Central memory CD8-positive, alpha-beta T cell (primary cell): ENCODE measurements at regions not wholly inside any gene's neighbourhood (a gene's known extent, or its start where the extent isn't known, plus 50 kb on each side); places are given as distances from the start of the nearest gene placed in this dataset.

Source experiments
- ATAC-seq: fragments of 150-1000 bp; cut with Tn5 transposase; replicated peaks from 2 replicates; pipeline ENCODE4 v1.10.0; 2022; ENCODE audit warnings: mild to moderate bottlenecking, moderate FRiP score, moderate number of reproducible peaks; ENCODE audit not compliant: poor library complexity, severe bottlenecking; ENCODE audit errors: extremely low read depth
- DNase-seq, 2 donors: peaks; one replicate each; pipeline ENCODE4 v3.0.0; 2021; ENCODE audit warnings: low spot score in 2 of 2
- H3K27ac Mint-ChIP-seq: one replicate; pipeline ENCODE4 v1.8.0; 2022; ENCODE audit warnings: low read depth, mild to moderate bottlenecking, moderate library complexity, mixed read lengths
- H3K27me3 Mint-ChIP-seq: one replicate; pipeline ENCODE4 v1.8.0; 2022; ENCODE audit warnings: mixed read lengths
- H3K36me3 Mint-ChIP-seq: one replicate; pipeline ENCODE4 v1.8.0; 2022; ENCODE audit warnings: mild to moderate bottlenecking, moderate library complexity, mixed read lengths; ENCODE audit not compliant: insufficient read depth
- H3K4me1 Mint-ChIP-seq: one replicate; pipeline ENCODE4 v1.8.0; 2022; ENCODE audit warnings: mixed read lengths
- H3K4me3 Mint-ChIP-seq: one replicate; pipeline ENCODE4 v1.8.0; 2022; ENCODE audit warnings: mild to moderate bottlenecking, moderate library complexity, mixed read lengths
- H3K9me3 Mint-ChIP-seq: one replicate; pipeline ENCODE4 v1.8.0; 2022; ENCODE audit warnings: mixed read lengths

DNA sequence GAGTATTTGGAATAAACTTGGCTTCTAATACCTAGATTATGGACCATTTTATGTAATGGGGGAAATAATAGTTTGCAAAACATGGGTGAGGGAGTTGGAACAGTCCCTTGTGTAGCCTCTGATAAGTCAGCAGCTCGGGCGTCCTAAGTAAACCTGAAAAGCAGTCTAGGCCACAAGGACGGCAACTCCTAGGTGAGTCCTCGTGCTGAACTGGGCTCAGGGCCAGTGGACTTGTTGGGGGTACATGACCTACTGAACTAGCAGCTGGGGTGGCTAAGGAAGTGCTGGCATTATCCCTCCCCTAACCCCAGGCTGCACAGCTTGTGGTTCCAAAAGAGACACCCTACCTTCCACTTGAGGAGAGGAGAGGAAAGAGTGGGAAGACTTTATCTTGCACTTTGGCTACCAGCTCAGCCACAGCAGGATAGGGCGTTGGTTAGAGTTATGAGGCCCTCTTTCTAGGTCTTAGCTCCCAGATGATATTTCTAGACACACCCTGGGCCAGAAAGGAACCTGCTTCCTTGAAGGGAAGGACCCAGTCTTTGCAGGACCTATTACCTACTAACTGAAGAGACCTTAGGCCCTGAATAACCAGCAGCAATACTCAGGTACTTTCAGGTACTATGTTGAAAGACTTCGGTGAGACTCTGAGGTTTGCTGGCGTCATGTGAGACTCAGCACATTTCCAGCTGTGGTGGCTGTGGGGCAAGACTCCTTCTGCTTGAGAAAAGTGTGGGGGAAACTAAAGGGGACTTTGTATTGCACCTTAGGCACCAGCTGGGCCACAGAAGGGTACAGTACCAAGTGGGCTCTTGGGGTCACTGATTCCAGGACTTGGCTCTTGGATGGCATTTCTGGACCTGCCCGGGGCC lies 71.0 kb downstream of the AQP4 start:
- no peak for ATAC-seq
- H3K9me3 Mint-ChIP-seq = peaks cover 24% of the 10 kb centered on the region
- H3K27me3 Mint-ChIP-seq = no peaks in the 10 kb centered on the region
- no peak overlapping the region for H3K4me3 Mint-ChIP-seq
- H3K36me3 Mint-ChIP-seq = no peaks in the 10 kb centered on the region
- DNase-seq = no peak
- no peaks in the 10 kb centered on the region for H3K4me1 Mint-ChIP-seq
- H3K27ac Mint-ChIP-seq = no peak overlapping the region

DNA sequence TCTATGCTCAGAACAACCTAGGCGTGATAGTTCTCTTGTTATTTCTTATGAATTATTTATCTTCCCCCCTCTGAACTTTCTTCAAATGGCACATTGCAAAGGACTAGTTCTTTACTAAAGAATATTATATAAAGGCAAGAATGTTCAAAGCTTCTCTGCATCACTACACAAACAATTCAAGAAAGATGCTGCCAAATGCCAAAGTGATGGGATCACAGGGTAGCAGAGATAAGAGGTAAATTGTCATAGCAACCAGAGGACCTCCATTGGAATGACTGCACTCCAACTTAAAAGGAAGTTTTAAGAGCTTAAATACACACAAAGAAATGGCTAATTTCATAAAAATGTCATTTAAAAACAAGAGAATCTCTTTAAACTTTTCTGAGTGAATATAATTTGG lies 72.8 kb downstream of the AQP4 start:
- Mint-ChIP-seq H3K4me1 (no peaks in the 10 kb centered on the region), H3K36me3 (no peaks in the 10 kb centered on the region), H3K27ac (no peak overlapping the region), H3K4me3 (no peak overlapping the region), H3K27me3 (no peaks in the 10 kb centered on the region), H3K9me3 (peaks cover 11% of the 10 kb centered on the region)
- no peak for DNase-seq
- ATAC-seq = no peak

DNA sequence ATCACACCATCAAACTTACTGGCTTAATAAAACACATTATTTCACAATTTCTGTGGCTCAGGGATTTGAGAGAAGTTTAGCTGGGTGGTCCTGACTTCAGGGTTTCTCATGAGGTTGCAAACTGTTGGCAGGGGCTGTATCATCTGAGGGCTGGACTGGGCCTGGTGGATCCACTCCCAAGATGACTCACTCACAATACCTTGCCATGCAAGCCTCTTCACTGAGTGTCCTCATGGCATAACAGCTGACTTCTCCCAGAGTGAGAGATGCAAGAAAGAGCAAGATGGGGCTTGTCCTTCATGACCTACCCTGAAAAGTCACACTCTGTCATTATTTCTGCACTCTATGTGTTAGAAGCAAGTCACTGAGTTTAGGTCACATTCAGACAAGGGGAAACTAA lies 73.8 kb downstream of the AQP4 start:
- Mint-ChIP-seq H3K4me3 (no peak overlapping the region), H3K9me3 (peaks cover 11% of the 10 kb centered on the region), H3K36me3 (no peaks in the 10 kb centered on the region), H3K27ac (no peak overlapping the region), H3K4me1 (no peaks in the 10 kb centered on the region), H3K27me3 (no peaks in the 10 kb centered on the region)
- ATAC-seq (no peak), DNase-seq (no peak)

DNA sequence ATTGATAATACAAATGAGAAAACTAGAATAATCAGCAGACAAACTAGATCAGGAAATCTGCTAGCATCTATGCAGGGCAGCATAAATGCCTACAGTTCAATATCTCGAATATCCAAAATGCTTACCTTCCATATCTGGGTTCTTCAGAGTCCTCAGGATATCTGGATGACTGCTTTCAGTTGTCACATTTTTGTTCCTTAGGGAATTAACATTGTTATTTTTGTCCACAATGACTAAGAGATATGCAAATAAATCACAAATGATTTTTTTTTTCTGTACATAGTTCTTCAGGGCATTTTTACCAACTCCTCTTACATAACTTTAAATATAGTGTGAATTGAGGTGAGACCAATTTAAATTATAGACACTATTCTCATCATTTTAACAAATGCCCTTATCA lies 80.9 kb downstream of the AQP4 start:
- Mint-ChIP-seq H3K9me3 (peaks cover 4% of the 10 kb centered on the region), H3K27ac (no peak overlapping the region), H3K4me1 (no peaks in the 10 kb centered on the region), H3K36me3 (no peaks in the 10 kb centered on the region), H3K4me3 (no peak overlapping the region), H3K27me3 (no peaks in the 10 kb centered on the region)
- no peak for DNase-seq
- no peak for ATAC-seq

DNA sequence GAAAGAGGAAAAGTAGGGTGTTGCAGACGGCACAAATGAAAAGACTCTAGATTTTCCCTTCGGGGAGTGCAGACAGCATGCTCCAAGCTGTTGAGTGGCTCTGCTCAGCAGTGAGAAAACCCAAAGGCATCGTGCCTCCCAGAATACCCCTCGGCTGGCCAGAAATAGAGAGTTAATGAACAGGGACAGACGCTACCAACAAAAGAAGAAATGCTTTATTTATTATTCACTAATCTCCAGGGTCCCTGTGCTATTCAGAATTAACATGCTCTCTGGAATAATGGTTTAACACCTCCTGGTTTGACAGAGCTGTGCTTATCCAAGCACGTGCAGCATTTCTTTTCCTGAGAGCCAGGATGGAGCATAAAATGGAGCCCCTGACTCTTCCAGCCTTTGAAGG lies 82.3 kb downstream of the AQP4 start:
- no peak overlapping the region for H3K27ac Mint-ChIP-seq
- H3K27me3 Mint-ChIP-seq = no peaks in the 10 kb centered on the region
- DNase-seq (no peak), ATAC-seq (no peak)
- no peaks in the 10 kb centered on the region for H3K4me1 Mint-ChIP-seq
- peaks cover 4% of the 10 kb centered on the region for H3K9me3 Mint-ChIP-seq
- H3K4me3 Mint-ChIP-seq = no peak overlapping the region
- H3K36me3 Mint-ChIP-seq = no peaks in the 10 kb centered on the region

DNA sequence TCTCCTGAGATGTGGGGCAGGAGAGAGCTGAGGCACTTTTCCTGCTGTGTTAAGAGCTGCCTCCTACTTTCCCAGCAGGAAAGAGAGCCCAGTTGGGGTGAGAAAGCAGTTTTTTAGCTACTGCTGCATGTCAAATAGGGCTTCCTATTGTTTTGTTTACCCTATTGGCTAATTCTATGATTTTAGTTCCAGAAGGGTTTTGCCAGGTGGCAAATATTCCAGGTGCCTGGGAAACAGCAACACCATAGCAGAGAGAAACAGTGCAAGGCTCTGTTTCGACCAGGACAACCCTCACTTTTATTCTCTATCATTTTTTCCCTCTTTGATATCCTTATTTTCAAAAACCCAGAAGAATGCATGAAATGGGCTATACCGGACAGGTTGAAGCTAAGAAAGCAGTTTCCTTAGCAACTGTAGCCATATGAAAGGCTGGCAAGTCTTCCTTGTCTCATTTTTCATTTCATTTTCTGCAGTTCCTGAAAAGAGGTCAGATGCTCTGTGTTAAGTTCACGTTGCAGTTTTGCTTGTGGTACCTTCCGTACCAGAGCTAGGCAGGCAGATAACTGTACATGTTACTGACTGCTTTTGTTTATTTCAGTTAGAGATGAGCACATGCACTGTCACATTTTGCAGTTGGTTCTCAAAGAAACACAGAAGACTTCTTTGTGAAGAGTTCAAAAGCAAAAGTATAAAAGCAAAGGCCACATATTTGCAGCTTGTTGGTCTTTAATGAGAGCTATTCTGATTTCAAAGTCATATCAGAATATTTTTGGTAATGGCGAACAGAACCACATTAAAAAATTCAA lies 84.8 kb downstream of the AQP4 start:
- Mint-ChIP-seq H3K9me3 (peaks cover 4% of the 10 kb centered on the region), H3K4me3 (no peak overlapping the region), H3K36me3 (no peaks in the 10 kb centered on the region), H3K27ac (no peak overlapping the region), H3K4me1 (no peaks in the 10 kb centered on the region), H3K27me3 (no peaks in the 10 kb centered on the region)
- no peak for DNase-seq
- ATAC-seq = no peak

DNA sequence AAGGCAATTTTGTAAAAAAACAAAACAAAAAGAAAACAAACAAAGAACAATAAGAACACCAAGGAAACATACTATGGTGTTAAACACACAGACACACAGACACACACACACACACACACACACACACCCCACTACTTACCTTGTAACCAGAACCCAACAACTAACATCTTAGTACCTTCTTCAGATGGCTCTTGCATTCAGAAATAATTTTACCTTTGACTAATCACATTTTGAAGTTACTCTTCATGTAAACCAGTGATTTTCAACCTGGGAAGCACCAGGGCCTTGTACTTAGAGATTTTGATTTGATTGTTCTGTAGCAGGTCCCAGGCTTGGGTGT lies 87.5 kb downstream of the AQP4 start:
- no peaks in the 10 kb centered on the region for H3K36me3 Mint-ChIP-seq
- no peak overlapping the region for H3K4me3 Mint-ChIP-seq
- no peak overlapping the region for H3K27ac Mint-ChIP-seq
- no peaks in the 10 kb centered on the region for H3K9me3 Mint-ChIP-seq
- no peaks in the 10 kb centered on the region for H3K4me1 Mint-ChIP-seq
- no peaks in the 10 kb centered on the region for H3K27me3 Mint-ChIP-seq
- ATAC-seq (no peak), DNase-seq (no peak)

DNA sequence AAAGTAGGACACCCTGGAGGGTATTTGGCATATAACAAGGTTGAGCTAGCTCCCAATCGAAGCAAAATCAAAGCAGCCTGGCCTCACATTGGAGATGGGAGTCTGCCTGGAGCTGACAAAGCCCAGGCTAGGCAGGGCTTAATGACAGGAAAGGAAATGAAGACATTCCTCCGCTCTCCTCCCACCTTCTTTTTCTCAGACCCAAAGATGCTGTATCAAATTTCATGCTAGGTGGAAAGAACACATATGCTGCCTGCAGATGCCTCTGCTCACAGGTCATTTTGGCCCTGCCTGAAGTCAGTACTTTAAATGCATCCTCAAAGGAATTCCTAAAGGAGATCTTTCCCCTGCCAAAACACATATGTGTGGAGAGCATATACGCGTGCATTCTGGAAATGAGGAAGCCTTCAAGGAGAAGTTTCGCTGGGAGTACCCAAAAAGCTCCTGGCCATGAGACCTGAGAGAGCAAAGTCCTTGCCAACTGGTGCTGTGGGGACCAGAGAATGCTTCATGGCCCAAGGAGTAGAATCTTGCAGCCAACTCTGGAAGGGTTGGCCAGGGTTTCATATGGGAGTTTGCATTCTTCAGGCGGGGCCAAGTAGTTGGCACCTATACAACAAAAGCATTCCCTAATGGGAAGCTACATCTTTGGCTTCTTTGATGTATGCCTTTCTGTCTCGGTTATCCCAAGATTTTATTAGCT lies 88.0 kb downstream of the AQP4 start:
- DNase-seq (no peak), ATAC-seq (no peak)
- Mint-ChIP-seq H3K27ac (no peak overlapping the region), H3K27me3 (no peaks in the 10 kb centered on the region), H3K9me3 (no peaks in the 10 kb centered on the region), H3K36me3 (no peaks in the 10 kb centered on the region), H3K4me1 (no peaks in the 10 kb centered on the region), H3K4me3 (no peak overlapping the region)

DNA sequence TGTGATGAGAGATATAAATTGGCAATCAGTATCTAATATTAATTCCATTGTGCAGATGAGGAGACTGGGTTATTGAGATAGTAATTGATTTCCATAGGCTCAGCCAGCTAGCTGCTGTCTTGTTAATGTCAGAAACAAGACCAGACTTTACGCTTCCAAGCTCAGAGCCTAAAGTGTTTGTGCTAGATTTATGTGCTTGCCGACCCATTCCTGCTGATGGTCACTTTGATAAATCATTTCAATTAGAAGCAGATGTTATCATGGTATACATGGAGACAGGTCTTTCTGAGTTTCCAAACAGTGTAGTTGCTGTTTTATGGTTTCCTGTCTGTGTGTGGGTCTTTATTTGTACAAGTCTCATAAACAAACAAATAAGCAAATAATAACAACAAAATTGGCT lies 92.8 kb downstream of the AQP4 start:
- no peak overlapping the region for H3K27ac Mint-ChIP-seq
- peaks cover 12% of the 10 kb centered on the region for H3K9me3 Mint-ChIP-seq
- H3K27me3 Mint-ChIP-seq = no peaks in the 10 kb centered on the region
- no peak for ATAC-seq
- no peak overlapping the region for H3K4me3 Mint-ChIP-seq
- no peaks in the 10 kb centered on the region for H3K4me1 Mint-ChIP-seq
- H3K36me3 Mint-ChIP-seq = no peaks in the 10 kb centered on the region
- no peak for DNase-seq

DNA sequence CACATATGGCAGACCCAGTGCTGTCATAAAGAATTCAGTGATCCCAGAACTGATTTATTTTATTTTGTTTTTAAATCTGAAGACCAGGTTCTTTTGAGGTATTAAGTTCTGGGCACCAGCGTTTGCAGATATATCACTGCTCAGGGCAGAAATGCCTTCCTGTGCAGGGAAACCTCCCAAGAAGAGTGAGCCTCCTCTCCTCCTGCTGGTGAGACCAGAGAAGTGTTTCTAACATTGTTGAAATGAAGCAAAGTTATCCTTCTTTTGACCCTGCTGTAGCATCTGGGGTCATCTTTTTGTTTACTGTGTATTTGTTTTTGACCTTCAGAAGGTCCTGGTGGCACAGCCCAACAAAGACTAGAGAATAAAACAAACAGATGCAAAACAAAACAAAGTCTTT lies 94.0 kb downstream of the AQP4 start:
- Mint-ChIP-seq H3K27me3 (no peaks in the 10 kb centered on the region), H3K4me3 (no peak overlapping the region), H3K4me1 (no peaks in the 10 kb centered on the region), H3K36me3 (no peaks in the 10 kb centered on the region), H3K27ac (no peak overlapping the region), H3K9me3 (peaks cover 13% of the 10 kb centered on the region)
- DNase-seq (no peak), ATAC-seq (no peak)

DNA sequence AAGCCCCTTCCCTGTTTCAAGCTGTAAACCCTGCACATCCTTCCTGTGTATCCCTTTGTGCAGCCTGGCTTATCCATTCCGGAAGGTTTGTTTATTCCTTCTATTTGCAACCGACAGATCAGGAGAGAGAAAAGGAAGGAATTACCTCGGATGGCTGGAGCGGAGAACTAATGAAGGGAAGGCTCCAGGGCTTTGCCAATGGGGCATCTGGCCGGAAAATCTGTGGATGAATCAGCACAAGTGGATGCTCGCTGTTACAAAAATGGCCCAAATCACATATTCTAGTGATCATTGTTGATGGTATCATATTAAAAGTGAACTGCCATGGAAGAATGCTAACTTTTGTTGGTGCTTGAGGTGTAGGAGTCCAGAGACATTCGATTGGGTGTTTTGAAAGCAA lies 97.1 kb downstream of the AQP4 start:
- no peaks in the 10 kb centered on the region for H3K36me3 Mint-ChIP-seq
- DNase-seq = no peak
- peaks cover 25% of the 10 kb centered on the region for H3K9me3 Mint-ChIP-seq
- H3K27me3 Mint-ChIP-seq = no peaks in the 10 kb centered on the region
- ATAC-seq = no peak
- no peaks in the 10 kb centered on the region for H3K4me1 Mint-ChIP-seq
- H3K4me3 Mint-ChIP-seq = no peak overlapping the region
- no peak overlapping the region for H3K27ac Mint-ChIP-seq

DNA sequence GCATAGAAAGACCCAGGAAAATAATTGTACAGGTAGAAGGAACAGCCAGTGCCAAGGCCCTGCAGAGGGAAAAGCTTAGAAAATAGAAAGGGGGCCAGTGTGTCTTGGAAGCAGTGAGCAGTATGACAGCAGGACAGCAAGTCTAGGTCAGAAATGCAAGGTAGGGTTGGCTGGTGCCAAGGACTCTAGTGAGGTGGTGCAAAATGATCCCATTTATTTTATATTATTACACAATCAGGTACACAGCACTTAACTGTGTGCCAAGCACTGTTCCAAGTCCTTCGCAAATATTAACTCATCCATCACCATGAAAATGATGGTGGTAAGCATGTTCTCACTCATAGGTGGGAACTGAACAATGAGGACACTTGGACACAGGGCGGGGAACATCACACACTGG lies 100.0 kb downstream of the AQP4 start:
- peaks cover 25% of the 10 kb centered on the region for H3K9me3 Mint-ChIP-seq
- no peaks in the 10 kb centered on the region for H3K4me1 Mint-ChIP-seq
- ATAC-seq = no peak

DNA sequence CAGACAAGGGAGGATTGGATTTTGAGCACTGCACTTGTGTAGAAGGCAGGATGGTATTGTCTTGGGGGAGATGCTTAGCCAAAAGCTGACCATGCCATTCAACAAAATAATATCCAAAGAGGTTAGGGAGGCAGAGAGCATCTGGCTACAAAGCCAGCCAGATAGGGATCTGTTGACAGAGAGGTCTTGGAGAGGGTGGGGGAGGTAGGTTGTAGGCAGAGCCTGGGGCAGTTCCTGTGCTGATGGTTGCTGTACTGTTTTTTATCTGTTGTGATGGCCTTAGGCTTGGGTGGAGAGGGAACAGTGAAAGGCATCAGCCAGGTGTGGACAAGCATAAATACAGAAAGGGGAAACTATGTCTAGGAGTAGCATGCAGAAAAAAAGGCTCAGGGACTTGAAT lies 100.9 kb downstream of the AQP4 start:
- H3K4me1 Mint-ChIP-seq = no peaks in the 10 kb centered on the region
- H3K27me3 Mint-ChIP-seq = no peaks in the 10 kb centered on the region
- ATAC-seq (no peak), DNase-seq (no peak)
- H3K36me3 Mint-ChIP-seq = no peaks in the 10 kb centered on the region
- H3K9me3 Mint-ChIP-seq = peaks cover 20% of the 10 kb centered on the region
- H3K27ac Mint-ChIP-seq = no peak overlapping the region
- no peak overlapping the region for H3K4me3 Mint-ChIP-seq

More for the DNA sequence above, 100.0 kb downstream of the AQP4 start:
- Mint-ChIP-seq H3K4me3 (no peak overlapping the region), H3K36me3 (no peaks in the 10 kb centered on the region), H3K27me3 (no peaks in the 10 kb centered on the region), H3K27ac (no peak overlapping the region)
- DNase-seq = no peak
